ENCODE measurements at regions not wholly inside any gene's neighbourhood (a gene's known extent, or its start where the extent isn't known, plus 50 kb on each side); places are given as distances from the start of the nearest gene placed in this dataset.

DNA sequence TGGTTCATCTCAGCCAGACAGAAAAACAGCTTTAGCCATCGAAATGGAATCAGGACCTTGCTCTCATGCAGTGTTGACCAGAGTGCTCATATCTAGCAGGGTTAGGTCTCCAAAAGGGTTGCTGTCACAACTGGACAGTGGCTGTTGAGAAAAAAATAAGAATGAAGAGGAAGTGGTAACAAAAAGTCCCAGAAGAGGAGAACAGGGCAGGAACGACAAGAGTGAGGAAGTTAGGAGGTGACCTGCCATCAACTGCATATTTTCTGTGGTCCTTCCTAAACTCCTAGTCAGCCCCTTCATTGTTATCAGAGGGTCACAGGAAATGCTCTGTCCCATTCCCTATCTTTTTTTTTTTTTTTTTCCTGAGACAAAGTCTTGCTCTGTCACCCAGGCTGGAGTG lies 188.1 kb upstream of the LINC00305 start:
- no peak for TF ChIP-seq POLR2A (IDR thresholded peaks at IDR 0.05; ENCODE audit: low read length)
- no peak for TF ChIP-seq GATA1 (IDR thresholded peaks at IDR 0.05; ENCODE audit: low read depth, low read length)
- DNase-seq: no peak

DNA sequence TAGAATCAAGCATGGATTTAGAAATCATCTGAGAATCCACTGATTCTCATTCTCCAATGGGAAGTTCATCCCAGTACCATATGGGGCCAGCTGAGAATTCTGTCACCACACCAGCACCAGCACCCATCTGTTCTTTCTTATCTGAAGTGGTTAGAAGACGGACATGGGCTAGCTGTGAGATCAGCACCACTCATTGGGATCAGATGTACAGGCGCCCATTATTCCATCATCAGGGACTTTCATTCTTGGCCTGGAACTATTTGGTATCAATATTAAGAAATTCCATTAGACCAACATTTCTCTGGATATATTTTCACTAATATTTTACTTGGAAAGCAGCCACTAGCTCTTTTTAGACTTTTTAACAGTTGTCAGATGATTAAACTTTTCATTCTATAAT lies 185.9 kb upstream of the LINC00305 start:
- no peak for DNase-seq
- TF ChIP-seq POLR2A (IDR thresholded peaks at IDR 0.05; ENCODE audit: low read length) (no peak), GATA1 (IDR thresholded peaks at IDR 0.05; ENCODE audit: low read depth, low read length) (no peak)

DNA sequence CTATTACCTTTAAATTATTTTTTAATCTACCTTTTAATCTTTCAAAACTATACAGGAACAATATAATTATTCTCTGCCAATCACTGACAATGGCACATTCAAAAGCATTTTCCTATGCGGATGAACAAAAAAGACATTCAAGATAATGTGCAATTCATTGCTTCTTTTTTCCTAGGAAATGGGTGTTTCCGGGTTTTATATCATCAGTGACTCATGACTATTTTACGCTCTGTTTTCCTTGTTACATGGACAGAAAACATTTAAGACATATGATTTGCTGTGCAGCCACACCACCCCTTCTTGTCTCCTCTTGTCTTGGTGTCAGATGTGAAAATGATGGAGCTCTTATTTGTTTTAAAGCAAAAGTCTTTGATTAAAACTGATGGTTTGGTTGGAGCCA lies 184.7 kb upstream of the LINC00305 start:
- TF ChIP-seq POLR2A (IDR thresholded peaks at IDR 0.05; ENCODE audit: low read length) (no peak), GATA1 (IDR thresholded peaks at IDR 0.05; ENCODE audit: low read depth, low read length) (no peak)
- DNase-seq: no peak

DNA sequence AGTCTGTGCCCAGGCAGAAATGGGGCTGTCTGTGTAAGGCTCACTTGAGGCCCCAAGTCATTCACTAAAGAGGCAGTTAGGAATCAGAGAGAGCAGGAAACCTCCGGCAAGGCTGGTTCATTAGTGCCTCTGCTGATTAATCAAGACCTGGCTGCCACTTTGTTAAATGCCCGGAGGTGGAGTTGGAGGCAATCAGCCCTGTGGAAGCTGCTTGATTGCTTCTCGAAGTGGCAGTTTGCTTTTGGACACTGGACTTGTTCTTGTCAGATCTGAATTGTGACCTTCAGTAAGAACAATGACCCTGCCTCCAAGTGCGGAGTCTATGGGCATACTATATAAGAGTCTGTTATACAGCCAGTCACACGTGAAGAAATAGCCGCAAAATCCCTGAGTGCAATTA lies 183.9 kb upstream of the LINC00305 start:
- TF ChIP-seq GATA1 (IDR thresholded peaks at IDR 0.05; ENCODE audit: low read depth, low read length) (no peak), POLR2A (IDR thresholded peaks at IDR 0.05; ENCODE audit: low read length) (no peak)
- no peak for DNase-seq

DNA sequence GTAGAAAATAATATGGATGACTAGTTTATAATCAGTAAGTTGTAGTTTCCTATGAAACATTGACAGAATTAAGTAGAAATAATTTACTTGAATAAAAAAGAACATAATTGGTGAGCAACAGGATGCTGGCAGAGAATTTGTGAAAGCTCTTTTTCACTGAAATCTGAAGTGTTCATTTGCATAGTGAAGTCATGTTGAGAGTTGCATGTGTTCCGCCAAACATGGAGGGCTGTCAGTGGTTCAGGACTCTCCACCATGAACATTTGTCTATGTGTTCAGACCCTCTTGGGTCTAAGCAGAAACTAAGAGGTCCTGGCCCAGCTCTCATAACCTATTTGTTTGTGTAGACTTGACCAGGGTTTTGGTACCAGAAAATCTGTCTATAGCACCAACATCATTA lies 182.5 kb upstream of the LINC00305 start:
- TF ChIP-seq POLR2A (IDR thresholded peaks at IDR 0.05; ENCODE audit: low read length) (no peak), GATA1 (IDR thresholded peaks at IDR 0.05; ENCODE audit: low read depth, low read length) (no peak)
- DNase-seq: no peak

DNA sequence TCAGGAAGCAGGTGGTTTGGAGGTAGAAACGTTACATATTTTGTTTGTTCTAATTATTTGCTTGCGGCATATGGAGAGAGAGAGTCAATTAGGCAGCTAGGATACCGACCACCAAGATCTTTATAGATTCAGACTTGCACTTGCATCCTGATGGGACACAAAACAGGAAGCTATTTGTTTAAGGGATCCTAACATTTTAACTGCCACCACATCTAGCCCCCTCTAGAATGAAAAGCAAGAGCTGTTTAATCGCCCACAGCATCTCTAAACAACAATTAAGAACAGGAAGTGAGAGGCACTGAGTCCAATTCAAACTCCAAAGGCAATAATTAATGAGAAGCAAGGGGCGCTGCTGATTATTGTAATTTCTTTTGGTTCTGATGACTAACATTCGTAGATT lies 182.0 kb upstream of the LINC00305 start:
- TF ChIP-seq POLR2A (IDR thresholded peaks at IDR 0.05; ENCODE audit: low read length) (no peak), GATA1 (IDR thresholded peaks at IDR 0.05; ENCODE audit: low read depth, low read length) (no peak)
- no peak for DNase-seq

DNA sequence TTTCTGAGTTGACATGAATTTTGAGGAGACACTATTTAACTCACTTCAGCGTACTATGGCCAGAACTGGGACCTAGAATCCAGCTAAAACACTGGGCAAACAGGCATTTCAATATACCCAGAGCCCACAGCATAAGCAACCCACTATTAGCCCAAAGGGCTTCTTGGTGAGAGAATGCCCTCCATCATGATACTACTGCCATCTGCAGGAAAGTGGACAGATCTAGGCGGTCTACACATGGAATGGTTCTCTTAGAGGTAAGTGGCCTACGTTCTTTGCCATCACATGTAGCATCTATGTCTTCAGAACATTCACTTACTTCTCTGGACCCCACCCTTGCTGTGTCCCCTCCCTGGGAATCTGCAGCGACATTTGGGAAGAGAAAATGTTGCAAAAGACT lies 181.3 kb upstream of the LINC00305 start:
- no peak for DNase-seq
- TF ChIP-seq POLR2A (IDR thresholded peaks at IDR 0.05; ENCODE audit: low read length): no peak
- TF ChIP-seq GATA1 (IDR thresholded peaks at IDR 0.05; ENCODE audit: low read depth, low read length): no peak

DNA sequence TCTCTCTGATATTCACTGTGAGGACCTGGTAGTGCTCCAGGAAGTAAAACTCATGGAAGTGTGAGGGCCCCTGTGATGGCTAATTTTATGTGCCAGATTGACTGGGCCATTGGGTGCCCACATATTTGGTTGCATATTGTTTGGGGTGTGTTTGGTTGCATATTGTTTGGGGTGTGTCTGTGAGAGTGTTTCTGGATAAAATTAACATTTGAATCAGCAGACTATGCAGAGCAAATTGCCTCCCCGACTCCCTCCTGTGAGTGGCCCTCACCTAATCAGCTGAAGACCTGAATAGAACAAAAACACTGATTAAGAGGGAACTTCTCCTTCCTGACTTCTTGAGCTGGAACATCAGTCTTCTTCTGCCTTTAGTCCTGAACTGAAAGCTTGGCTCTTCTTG lies 173.3 kb upstream of the LINC00305 start:
- DNase-seq: no peak
- TF ChIP-seq POLR2A (IDR thresholded peaks at IDR 0.05; ENCODE audit: low read length) (no peak), GATA1 (IDR thresholded peaks at IDR 0.05; ENCODE audit: low read depth, low read length) (no peak)

DNA sequence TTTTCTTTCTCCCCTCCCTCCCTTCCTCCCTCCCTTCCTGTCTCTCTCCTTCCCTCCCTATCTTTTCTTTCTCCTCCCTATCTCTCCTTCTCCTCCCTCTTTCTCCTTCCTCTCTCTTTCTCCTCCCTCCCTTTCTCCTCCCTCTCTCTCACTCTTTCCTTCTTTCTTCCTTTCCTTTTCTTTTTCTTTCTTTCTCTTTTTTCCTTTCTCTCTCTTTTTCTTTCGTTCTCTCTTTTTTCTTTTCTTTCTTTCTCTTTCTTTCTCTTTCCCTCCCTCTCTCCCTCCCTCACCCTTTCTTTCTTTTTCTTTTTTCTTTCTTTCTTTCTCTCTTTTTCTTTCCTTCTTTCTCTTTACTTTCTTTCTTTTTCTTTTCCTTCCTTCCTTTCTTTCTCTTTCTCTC lies 169.7 kb upstream of the LINC00305 start:
- TF ChIP-seq GATA1 (IDR thresholded peaks at IDR 0.05; ENCODE audit: low read depth, low read length): no peak
- TF ChIP-seq POLR2A (IDR thresholded peaks at IDR 0.05; ENCODE audit: low read length): no peak
- no peak for DNase-seq

DNA sequence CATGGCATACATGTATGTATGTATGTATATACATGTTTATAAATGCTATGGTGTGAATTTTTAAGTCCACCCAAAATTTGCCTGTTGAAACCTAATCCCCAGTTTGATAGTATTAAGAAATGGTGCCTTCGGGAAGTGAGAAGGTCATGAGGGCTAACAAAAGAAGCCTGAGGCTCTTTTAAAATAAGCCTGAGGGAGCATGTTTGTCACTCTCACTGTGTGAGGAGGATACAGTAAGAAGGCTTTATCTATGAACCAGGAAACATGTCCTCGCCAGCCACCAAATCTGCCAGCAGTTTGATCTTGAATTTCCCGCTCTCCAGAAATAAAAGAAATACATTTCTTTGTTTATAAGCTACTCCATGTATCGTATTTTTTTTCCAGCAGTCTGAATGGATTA lies 163.0 kb upstream of the LINC00305 start:
- no peak for DNase-seq
- TF ChIP-seq GATA1 (IDR thresholded peaks at IDR 0.05; ENCODE audit: low read depth, low read length) (no peak), POLR2A (IDR thresholded peaks at IDR 0.05; ENCODE audit: low read length) (no peak)

DNA sequence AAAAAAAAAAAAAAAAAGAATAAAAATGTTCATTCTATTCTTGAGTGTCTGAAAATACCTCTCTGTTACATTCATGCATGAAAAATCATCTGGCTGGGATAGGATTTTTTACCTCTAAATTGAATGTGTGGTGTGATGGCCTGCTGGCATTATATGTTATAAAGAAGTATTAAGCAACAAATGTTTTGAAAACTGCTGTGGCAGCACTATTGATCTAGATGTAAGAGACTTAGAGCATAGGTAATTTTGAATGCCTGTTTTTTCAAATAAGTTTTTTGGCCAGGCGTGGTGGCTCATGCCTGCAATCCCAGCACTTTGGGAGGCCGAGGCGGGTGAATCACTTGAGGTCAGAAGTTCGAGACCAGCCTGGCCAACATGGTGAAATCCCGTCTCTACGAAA lies 147.0 kb upstream of the LINC00305 start:
- DNase-seq: no peak
- no peak for TF ChIP-seq GATA1 (IDR thresholded peaks at IDR 0.05; ENCODE audit: low read depth, low read length)
- no peak for TF ChIP-seq POLR2A (IDR thresholded peaks at IDR 0.05; ENCODE audit: low read length)

DNA sequence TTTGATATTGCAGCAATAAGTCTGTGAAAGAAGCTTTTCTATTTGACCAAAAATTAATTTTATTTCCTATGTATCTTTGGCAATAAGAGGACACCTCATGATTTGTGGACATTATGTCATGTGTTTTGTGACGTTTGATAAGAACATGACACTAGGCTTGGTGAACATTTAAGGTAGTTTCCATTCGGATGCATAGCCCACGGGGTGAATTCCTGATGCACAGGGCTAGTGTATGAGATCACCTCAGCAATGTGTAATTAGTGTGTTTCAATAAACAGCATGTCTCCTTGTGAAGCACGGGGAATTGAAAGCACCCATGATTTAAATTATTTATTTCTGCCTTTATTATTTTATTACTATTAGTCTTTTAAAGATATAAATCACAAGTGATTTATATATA lies 146.1 kb upstream of the LINC00305 start:
- TF ChIP-seq POLR2A (IDR thresholded peaks at IDR 0.05; ENCODE audit: low read length) (no peak), GATA1 (IDR thresholded peaks at IDR 0.05; ENCODE audit: low read depth, low read length) (no peak)
- no peak for DNase-seq

DNA sequence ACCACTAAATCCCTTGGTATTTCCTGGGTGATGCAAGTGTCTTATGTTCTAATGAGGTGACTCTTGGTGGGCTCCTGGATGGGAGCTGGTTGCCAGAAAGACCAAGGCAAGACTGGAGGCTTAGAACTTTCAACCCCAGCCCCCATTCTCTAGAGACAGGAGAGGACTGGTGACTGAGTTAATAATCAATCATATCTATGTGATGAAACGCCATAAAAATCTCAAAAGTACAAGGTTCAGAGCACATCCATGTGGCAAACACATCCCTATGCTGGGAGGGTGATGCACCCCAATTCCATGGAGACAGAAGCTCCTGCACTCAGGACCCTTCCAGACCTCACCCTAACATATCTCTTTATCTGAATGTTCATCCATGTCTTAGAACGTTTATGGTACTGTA lies 139.5 kb upstream of the LINC00305 start:
- no peak for DNase-seq
- TF ChIP-seq GATA1 (IDR thresholded peaks at IDR 0.05; ENCODE audit: low read depth, low read length) (no peak), POLR2A (IDR thresholded peaks at IDR 0.05; ENCODE audit: low read length) (no peak)

DNA sequence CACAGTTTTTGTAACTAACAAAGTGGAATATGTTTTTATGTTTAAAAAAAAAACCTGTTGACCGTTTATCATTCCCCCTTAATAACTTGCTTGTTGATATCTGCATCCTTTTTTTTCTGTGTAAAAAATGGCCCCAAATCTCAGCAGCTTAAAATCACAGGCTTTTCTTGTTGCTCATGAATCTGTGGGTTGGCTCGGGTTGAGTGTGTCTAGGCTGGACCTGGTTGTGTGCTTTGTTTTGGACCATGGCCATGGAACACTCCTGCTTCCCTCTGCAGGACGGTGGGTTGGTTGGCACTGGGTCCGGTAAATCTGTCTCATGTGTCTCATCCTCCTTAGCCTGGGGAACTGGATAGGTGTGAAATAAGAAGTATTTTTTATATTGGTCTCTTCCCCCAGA lies 139.0 kb upstream of the LINC00305 start:
- no peak for TF ChIP-seq POLR2A (IDR thresholded peaks at IDR 0.05; ENCODE audit: low read length)
- no peak for TF ChIP-seq GATA1 (IDR thresholded peaks at IDR 0.05; ENCODE audit: low read depth, low read length)
- DNase-seq: no peak

DNA sequence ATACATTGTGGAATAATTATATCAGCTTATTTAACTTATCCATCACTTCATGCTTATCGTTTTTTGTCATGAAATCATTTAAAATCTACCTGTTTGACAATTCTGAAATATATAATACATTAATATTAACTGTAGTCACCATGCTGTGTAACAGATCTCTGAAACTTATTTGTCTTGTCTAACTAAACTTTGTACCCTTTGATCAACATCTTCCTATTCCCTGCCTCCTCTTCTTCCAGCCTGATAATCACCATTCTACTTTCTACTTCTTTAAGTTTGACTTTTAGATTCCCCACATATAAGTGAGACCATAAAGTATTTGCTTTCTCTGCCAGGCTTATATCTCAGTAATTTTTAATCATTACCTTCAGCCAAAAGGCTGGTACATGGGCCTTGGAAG lies 134.2 kb upstream of the LINC00305 start:
- TF ChIP-seq GATA1 (IDR thresholded peaks at IDR 0.05; ENCODE audit: low read depth, low read length): no peak
- no peak for TF ChIP-seq POLR2A (IDR thresholded peaks at IDR 0.05; ENCODE audit: low read length)
- no peak for DNase-seq

DNA sequence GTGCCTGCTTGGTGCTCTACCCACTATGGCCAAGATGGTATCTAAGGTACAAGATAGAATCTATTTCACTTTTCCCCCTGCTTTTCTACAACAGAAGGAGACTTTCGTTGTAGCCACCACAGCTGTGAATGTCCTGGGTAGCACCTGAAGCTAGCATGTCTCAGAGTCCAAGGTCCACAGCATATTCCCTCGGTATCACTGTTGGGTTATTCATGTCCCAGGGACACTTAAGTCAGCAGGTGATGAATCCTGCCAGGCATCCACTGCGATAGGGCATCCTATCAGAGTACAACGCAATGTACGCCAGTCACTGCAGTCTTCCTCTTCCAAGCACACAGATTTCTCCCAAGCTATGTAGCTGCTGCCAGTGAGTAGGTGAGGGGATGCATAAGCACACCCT lies 129.1 kb upstream of the LINC00305 start:
- TF ChIP-seq GATA1 (IDR thresholded peaks at IDR 0.05; ENCODE audit: low read depth, low read length): no peak
- TF ChIP-seq POLR2A (IDR thresholded peaks at IDR 0.05; ENCODE audit: low read length): no peak
- DNase-seq: no peak
